HEK293T (cell line): ENCODE measurements at regions not wholly inside any gene's neighbourhood (a gene's known extent, or its start where the extent isn't known, plus 50 kb on each side); places are given as distances from the start of the nearest gene placed in this dataset.
"Not testable (repeated sequence)": the region's sequence is repeated elsewhere in the genome, so short reads cannot be mapped to it uniquely, and the experiment has no call there.

Experiments used
- CTCF ChIA-PET: fragments of 350-600 bp; formaldehyde crosslinking; extraction: SDS; loops from one replicate; lab custom pipeline; 2021; ENCODE audit warnings: antibody characterized with exemption, inconsistent platforms; lab: Yijun Ruan, JAX
- POLR2A ChIA-PET: fragments of 350-600 bp; formaldehyde crosslinking; extraction: SDS; loops from one replicate; lab custom pipeline; 2020; ENCODE audit warnings: antibody characterized with exemption, inconsistent platforms; lab: Yijun Ruan, JAX
- DNase-seq: peaks from one replicate; pipeline ENCODE4 v3.0.0; 2012; ENCODE audit warnings: mixed read lengths; ENCODE audit errors: extremely low spot score
- ARNT ChIP-seq: fragments of 450-650 bp; IDR thresholded peaks from 2 replicates; pipeline ENCODE4 v1.6.1; 2017; ENCODE audit warnings: mild to moderate bottlenecking
- BHLHE40 ChIP-seq: fragments of 450-650 bp; IDR thresholded peaks from 2 replicates; pipeline ENCODE4 v1.6.1; 2016; ENCODE audit warnings: mild to moderate bottlenecking, moderate library complexity, borderline replicate concordance
- CTBP1 ChIP-seq: fragments of 450-650 bp; IDR thresholded peaks from 2 replicates; pipeline ENCODE4 v1.6.1; 2016; ENCODE audit warnings: borderline replicate concordance
- ELF4 ChIP-seq: fragments of 450-650 bp; IDR thresholded peaks from 2 replicates; pipeline ENCODE4 v1.6.1; 2017; ENCODE audit warnings: antibody characterized with exemption
- FOXA1 ChIP-seq: fragments of 450-650 bp; IDR thresholded peaks from 2 replicates; pipeline ENCODE4 v1.6.1; 2016; ENCODE audit warnings: mild to moderate bottlenecking
- FOXK2 ChIP-seq: fragments of 450-650 bp; IDR thresholded peaks from 2 replicates; pipeline ENCODE4 v1.6.1; 2016; ENCODE audit warnings: mild to moderate bottlenecking
- FOXM1 ChIP-seq: fragments of 450-650 bp; IDR thresholded peaks from 2 replicates; pipeline ENCODE4 v1.6.1; 2017; ENCODE audit warnings: mild to moderate bottlenecking, borderline replicate concordance
- HDGF ChIP-seq: fragments of 450-650 bp; IDR thresholded peaks from 2 replicates; pipeline ENCODE4 v1.6.1; 2017; ENCODE audit warnings: antibody characterized with exemption, borderline replicate concordance
- L3MBTL2 ChIP-seq: fragments of 450-650 bp; conservative IDR thresholded peaks from 2 replicates; pipeline ENCODE4 v1.6.1; 2016; ENCODE audit warnings: mild to moderate bottlenecking
- LEF1 ChIP-seq: fragments of 450-650 bp; IDR thresholded peaks from 2 replicates; pipeline ENCODE4 v1.6.1; 2017; ENCODE audit warnings: mild to moderate bottlenecking, borderline replicate concordance
- NFRKB ChIP-seq: fragments of 450-650 bp; IDR thresholded peaks from 2 replicates; pipeline ENCODE4 v1.6.1; 2016; ENCODE audit warnings: mild to moderate bottlenecking, moderate library complexity
- SP1 ChIP-seq: fragments of 450-650 bp; IDR thresholded peaks from 2 replicates; pipeline ENCODE4 v1.6.1; 2017
- SUZ12 ChIP-seq: fragments of 450-650 bp; IDR thresholded peaks from 2 replicates; pipeline ENCODE4 v1.6.1; 2016; ENCODE audit warnings: mild to moderate bottlenecking
- TARDBP ChIP-seq: fragments of 450-650 bp; IDR thresholded peaks from 2 replicates; pipeline ENCODE4 v1.6.1; 2016
- ZNF384 ChIP-seq: fragments of 450-650 bp; IDR thresholded peaks from 2 replicates; pipeline ENCODE4 v1.6.1; 2016
- TF ChIP-seq, protein P1 (sequence below): fragments of 450-650 bp; IDR thresholded peaks from 2 replicates; pipeline ENCODE4 v1.6.1; 2016

GRCh38 chr14:71429902-71430301 lies 502.3 kb upstream of the RGS6 start:
- TF ChIP-seq FOXA1 (no peak), TARDBP (no peak), SP1 (no peak), FOXK2 (no peak), LEF1 (no peak), SUZ12 (no peak), L3MBTL2 (no peak), ARNT (no peak), HDGF (no peak), ELF4 (no peak), BHLHE40 (no peak), NFRKB (no peak), CTBP1 (no peak), ZNF384 (no peak), FOXM1 (no peak)
- TF ChIP-seq, protein P1, sequence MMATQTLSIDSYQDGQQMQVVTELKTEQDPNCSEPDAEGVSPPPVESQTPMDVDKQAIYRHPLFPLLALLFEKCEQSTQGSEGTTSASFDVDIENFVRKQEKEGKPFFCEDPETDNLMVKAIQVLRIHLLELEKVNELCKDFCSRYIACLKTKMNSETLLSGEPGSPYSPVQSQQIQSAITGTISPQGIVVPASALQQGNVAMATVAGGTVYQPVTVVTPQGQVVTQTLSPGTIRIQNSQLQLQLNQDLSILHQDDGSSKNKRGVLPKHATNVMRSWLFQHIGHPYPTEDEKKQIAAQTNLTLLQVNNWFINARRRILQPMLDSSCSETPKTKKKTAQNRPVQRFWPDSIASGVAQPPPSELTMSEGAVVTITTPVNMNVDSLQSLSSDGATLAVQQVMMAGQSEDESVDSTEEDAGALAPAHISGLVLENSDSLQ: no peak
- CTCF ChIA-PET: no interaction called here
- DNase-seq: no peak
- POLR2A ChIA-PET: no interaction called here

GRCh38 chr14:71430321-71430677 lies 501.9 kb upstream of the RGS6 start:
- TF ChIP-seq SUZ12 (no peak), TARDBP (no peak)
- no peak for DNase-seq
- ChIA-PET POLR2A (no interaction called here), CTCF (no interaction called here)

DNA sequence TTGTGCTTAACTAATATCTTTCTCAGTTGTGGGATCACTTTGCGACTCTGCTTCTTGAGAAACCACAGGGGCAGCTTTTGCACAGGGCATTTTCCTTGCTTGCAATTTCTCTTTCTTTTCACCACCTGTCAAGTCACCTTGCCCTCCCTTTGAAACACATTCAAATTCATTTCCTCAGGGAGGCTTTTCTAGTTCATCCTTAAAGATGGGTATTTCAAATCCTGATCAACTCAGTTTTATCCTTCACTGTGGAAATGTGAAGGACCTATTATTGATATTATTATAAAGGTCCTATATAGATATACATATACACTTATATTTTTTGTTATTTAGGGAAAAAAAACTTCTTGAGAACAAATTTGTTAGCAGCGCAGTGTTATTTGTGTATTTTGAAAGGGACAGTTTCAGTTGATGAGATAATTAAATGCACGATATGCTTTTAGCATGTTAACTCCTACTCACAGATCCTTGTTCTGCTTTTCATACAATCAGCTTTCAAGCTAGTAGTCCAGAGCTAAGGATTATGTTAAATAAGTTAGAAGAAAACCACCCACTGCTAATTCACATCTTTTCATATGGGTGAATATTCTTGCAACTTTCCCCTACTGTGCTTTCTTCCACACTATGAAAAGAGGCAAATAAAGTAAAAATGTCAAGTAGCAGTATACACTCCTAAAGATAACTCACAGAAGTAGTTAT lies 501.4 kb upstream of the RGS6 start:
- POLR2A ChIA-PET: no interaction called here
- no peak for DNase-seq
- CTCF ChIA-PET: interaction anchor here (0.8 kb wide), 1 partner anchor 9 kb away, joined by 3 read pairs; no protein-coding TSS in a partner anchor

DNA sequence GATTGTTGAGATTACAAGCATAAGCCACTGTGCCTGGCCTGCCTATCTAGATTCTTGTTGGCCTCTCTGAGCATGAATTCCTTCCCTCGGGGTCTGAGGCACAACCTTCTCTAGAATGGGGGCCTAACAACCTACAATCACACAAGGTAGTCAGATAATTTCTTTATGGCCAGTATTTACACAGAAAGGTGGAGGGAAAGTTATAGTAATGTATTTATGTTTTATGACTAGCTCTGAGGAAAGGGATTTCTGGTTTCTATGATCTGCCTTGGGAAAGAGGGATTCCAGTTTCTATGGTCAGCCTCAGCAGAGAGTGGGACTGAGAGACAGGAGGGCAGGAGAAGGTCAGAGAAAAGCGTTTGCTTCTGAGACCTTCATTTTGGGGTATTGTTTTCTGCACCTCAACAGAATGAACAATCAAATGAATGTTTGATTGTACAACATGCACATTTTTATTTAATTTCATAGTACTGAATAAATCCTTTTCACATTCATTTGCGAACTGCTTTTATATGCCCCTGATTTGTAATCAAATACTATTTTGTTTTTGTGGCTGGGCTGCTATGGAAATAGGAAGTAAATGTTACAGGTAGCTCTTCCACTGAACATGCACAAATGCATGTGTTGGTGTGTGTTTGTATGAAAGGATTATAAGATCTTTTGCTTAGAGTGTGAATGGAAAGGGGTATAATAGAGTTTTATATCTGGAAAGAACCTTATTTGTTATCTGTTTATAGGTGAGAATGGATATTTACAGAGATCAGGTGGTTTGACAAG lies 499.7 kb upstream of the RGS6 start:
- TF ChIP-seq FOXK2 (no peak), ZNF384 (no peak), SP1 (no peak), NFRKB (no peak), LEF1 (no peak), HDGF (no peak), FOXM1 (no peak), CTBP1 (no peak), TARDBP (no peak), ELF4 (no peak), SUZ12 (no peak), BHLHE40 (no peak), ARNT (no peak), L3MBTL2 (no peak), FOXA1 (no peak)
- TF ChIP-seq, protein P1: no peak
- ChIA-PET POLR2A (no interaction called here), CTCF (no interaction called here)
- DNase-seq: no peak

More for the DNA sequence above, 501.4 kb upstream of the RGS6 start:
- TF ChIP-seq L3MBTL2 (no peak), SP1 (no peak), ARNT (no peak), FOXA1 (no peak), FOXM1 (no peak), ELF4 (no peak), SUZ12 (no peak), BHLHE40 (no peak), ZNF384 (no peak), LEF1 (no peak), TARDBP (no peak), NFRKB (no peak), FOXK2 (no peak), CTBP1 (no peak), HDGF (no peak)
- TF ChIP-seq, protein P1: no peak

DNA sequence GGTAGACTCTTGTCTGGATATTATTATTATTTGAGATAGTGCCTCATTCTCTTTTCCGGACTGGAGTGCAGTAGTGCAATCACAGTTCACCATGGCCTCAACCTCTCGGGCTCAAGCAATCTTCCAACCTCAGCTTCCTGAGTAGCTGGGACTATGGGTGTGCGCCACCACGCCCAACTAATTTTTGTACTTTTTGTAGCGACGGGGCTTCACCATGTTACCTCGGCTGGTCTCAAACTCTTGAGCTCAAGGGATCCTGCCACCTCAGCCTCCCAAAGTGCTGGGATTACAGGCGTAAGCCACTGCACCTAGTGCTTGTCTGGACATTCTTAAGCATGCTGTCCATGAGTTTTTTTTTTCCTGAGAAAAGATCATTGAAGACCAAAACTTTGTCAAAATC lies 498.9 kb upstream of the RGS6 start:
- ChIA-PET POLR2A (no interaction called here), CTCF (no interaction called here)
- TF ChIP-seq ARNT (no peak), SUZ12 (no peak), LEF1 (no peak), SP1 (no peak), L3MBTL2 (no peak), HDGF (no peak), FOXA1 (no peak), ZNF384 (no peak), FOXK2 (no peak), FOXM1 (no peak), TARDBP (no peak), CTBP1 (no peak), ELF4 (no peak), NFRKB (no peak), BHLHE40 (no peak)
- TF ChIP-seq, protein P1: no peak
- DNase-seq: no peak

DNA sequence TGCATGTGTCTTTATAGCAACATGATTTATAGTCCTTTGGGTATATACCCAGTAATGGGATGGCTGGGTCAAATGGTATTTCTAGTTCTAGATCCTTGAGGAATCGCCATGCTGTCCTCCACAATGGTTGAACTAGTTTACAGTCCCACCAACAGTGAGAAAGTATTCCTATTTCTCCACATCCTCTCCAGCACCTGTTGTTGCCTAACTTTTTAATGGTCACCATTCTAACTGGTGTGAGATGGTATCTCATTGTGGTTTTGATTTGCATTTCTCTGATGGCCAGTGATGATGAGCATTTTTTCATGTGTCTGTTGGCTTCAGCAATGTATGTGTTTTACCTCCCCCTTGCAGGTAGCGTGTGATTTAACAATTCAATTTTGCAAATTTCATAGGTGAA lies 496.6 kb upstream of the RGS6 start:
- POLR2A ChIA-PET, CTCF ChIA-PET, DNase-seq: not testable (repeated sequence)
